Fibroblast of lung (primary cell): ENCODE measurements at regions not wholly inside any gene's neighbourhood (a gene's known extent, or its start where the extent isn't known, plus 50 kb on each side); places are given as distances from the start of the nearest gene placed in this dataset.

Experiments used
- EZH2 ChIP-seq: IDR thresholded peaks from 2 replicates; pipeline ENCODE4 v1.5.1; 2012; ENCODE audit warnings: low read length, control low read depth, mild to moderate bottlenecking; ENCODE audit errors: missing control alignments
- TF ChIP-seq, protein P1 (sequence below), 2 donors: IDR thresholded peaks in 1 of 2; conservative IDR thresholded peaks in 1 of 2; 1 replicate in 1 of 2; 2 replicates in 1 of 2; pipeline ENCODE4 v1.5.1; 2011 to 2012; ENCODE audit warnings: low read length in 2 of 2, control low read depth in 1 of 2, inconsistent platforms in 1 of 2, low read depth in 1 of 2, mild to moderate bottlenecking in 1 of 2

- TF ChIP-seq, protein P1, sequence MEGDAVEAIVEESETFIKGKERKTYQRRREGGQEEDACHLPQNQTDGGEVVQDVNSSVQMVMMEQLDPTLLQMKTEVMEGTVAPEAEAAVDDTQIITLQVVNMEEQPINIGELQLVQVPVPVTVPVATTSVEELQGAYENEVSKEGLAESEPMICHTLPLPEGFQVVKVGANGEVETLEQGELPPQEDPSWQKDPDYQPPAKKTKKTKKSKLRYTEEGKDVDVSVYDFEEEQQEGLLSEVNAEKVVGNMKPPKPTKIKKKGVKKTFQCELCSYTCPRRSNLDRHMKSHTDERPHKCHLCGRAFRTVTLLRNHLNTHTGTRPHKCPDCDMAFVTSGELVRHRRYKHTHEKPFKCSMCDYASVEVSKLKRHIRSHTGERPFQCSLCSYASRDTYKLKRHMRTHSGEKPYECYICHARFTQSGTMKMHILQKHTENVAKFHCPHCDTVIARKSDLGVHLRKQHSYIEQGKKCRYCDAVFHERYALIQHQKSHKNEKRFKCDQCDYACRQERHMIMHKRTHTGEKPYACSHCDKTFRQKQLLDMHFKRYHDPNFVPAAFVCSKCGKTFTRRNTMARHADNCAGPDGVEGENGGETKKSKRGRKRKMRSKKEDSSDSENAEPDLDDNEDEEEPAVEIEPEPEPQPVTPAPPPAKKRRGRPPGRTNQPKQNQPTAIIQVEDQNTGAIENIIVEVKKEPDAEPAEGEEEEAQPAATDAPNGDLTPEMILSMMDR (conservative IDR thresholded peaks at IDR 0.05 in 1 of 2, IDR thresholded peaks at IDR 0.05 in 1 of 2; ENCODE audit: low read depth in 1 of 2, low read length in 2 of 2), result no peak
- no peak for TF ChIP-seq EZH2
Measured at GRCh38 chr22:47914481-47915097, 1152.1 kb downstream of the TBC1D22A start.
